ENCODE measurements at regions not wholly inside any gene's neighbourhood (a gene's known extent, or its start where the extent isn't known, plus 50 kb on each side); places are given as distances from the start of the nearest gene placed in this dataset.

DNA sequence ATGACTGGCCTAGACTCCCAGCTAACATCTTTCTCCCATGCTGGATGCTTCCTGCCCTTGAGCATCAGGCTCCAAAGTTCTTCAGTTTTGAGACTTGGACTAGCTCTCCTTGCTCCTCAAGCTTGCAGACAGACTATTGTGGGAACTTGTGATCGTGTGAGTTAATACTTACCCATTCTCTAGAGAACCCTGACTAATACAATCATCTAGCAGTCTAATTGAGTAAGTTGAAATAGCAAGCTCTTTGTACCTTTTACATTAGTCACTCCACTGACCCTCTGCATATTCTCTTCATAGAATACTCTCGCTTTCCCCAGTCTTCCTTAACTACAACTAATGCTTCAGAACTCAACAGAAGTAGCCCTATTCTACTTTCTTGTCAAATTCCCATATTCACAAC is 434.6 kb upstream of the NXPH2 start:
- TF ChIP-seq, protein P1, sequence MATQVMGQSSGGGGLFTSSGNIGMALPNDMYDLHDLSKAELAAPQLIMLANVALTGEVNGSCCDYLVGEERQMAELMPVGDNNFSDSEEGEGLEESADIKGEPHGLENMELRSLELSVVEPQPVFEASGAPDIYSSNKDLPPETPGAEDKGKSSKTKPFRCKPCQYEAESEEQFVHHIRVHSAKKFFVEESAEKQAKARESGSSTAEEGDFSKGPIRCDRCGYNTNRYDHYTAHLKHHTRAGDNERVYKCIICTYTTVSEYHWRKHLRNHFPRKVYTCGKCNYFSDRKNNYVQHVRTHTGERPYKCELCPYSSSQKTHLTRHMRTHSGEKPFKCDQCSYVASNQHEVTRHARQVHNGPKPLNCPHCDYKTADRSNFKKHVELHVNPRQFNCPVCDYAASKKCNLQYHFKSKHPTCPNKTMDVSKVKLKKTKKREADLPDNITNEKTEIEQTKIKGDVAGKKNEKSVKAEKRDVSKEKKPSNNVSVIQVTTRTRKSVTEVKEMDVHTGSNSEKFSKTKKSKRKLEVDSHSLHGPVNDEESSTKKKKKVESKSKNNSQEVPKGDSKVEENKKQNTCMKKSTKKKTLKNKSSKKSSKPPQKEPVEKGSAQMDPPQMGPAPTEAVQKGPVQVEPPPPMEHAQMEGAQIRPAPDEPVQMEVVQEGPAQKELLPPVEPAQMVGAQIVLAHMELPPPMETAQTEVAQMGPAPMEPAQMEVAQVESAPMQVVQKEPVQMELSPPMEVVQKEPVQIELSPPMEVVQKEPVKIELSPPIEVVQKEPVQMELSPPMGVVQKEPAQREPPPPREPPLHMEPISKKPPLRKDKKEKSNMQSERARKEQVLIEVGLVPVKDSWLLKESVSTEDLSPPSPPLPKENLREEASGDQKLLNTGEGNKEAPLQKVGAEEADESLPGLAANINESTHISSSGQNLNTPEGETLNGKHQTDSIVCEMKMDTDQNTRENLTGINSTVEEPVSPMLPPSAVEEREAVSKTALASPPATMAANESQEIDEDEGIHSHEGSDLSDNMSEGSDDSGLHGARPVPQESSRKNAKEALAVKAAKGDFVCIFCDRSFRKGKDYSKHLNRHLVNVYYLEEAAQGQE (IDR thresholded peaks at IDR 0.05; ENCODE audit: low read depth), result no peak
- TF ChIP-seq ZBTB7A (IDR thresholded peaks at IDR 0.05; ENCODE audit: low read depth) (no peak), CREB1 (IDR thresholded peaks at IDR 0.05; ENCODE audit: low read depth) (no peak)

All from Ishikawa (cell line).